Upper lobe of left lung (tissue), 4 donors: ENCODE measurements at regions not wholly inside any gene's neighbourhood (a gene's known extent, or its start where the extent isn't known, plus 50 kb on each side); places are given as distances from the start of the nearest gene placed in this dataset.

Experiments used
- EP300 ChIP-seq, 4 donors: sonication (generic); formaldehyde crosslinking; IDR thresholded peaks; one replicate each; pipeline ENCODE4 v1.5.1; 2017; ENCODE audit warnings: antibody characterized with exemption in 4 of 4, control low read depth in 2 of 4
- POLR2A ChIP-seq, 4 donors: fragments of 450-650 bp; IDR thresholded peaks; one replicate each; pipeline ENCODE4 v1.5.1; 2016 to 2017; ENCODE audit warnings: antibody characterized with exemption in 4 of 4, mild to moderate bottlenecking in 2 of 4
- POLR2AphosphoS5 ChIP-seq, 2 donors: sonication (generic); formaldehyde crosslinking; IDR thresholded peaks; one replicate each; pipeline ENCODE4 v1.5.1; 2017; ENCODE audit warnings: antibody characterized with exemption in 2 of 2
- TF ChIP-seq, protein P1 (sequence below), 6 experiments: fragments of 450-650 bp in 4 of 6; fragments of 200-600 bp in 2 of 6; sonication (generic) in 2 of 6; IDR thresholded peaks; one replicate each; pipeline ENCODE4 v1.5.1; 2016 to 2019; ENCODE audit warnings: antibody characterized with exemption in 6 of 6

DNA sequence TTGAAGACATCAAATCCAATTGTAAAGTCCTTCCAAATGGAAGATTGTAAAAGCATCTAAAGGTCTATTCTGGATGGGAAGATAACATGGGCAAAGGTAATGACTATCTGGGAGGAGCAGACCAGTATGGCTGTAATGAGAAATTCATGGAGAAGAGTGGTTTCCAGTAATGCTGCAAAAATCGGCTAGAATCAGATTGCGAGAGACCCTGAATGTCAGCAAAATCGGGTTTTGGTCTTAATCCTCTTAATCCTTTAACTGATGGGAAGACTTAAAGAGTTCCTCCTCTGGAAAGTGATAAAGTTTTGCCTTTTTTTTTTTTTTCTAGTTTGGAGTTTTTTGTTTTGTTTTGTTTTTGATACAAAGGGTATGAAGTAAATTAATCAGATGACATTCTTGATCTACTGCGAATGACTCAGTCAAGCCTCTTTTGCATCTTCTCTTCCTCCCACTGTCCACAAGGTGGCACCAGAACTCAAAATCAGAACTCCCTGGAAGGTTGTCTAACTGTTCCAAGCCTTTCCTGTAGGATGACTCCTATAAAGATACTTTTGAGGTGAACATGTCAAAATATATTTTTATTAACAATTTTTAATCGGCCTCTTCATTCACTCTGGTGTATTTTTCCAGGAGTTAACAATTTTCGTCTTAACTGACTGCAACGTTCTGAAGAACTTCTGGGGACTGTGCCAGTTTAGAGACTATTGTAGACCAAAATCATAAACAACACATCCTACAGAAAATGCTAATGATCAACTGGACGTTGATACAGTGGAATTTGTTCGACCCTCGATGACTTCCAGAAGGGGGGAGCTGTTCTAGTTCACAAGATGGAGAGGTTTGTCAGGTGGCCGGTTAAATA lies 213.3 kb upstream of the MIR17HG start:
- TF ChIP-seq, protein P1, sequence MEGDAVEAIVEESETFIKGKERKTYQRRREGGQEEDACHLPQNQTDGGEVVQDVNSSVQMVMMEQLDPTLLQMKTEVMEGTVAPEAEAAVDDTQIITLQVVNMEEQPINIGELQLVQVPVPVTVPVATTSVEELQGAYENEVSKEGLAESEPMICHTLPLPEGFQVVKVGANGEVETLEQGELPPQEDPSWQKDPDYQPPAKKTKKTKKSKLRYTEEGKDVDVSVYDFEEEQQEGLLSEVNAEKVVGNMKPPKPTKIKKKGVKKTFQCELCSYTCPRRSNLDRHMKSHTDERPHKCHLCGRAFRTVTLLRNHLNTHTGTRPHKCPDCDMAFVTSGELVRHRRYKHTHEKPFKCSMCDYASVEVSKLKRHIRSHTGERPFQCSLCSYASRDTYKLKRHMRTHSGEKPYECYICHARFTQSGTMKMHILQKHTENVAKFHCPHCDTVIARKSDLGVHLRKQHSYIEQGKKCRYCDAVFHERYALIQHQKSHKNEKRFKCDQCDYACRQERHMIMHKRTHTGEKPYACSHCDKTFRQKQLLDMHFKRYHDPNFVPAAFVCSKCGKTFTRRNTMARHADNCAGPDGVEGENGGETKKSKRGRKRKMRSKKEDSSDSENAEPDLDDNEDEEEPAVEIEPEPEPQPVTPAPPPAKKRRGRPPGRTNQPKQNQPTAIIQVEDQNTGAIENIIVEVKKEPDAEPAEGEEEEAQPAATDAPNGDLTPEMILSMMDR (IDR thresholded peaks at IDR 0.05) = peak; percentile 44 to 77 (median 70)
- TF ChIP-seq POLR2A (IDR thresholded peaks at IDR 0.05) (no peak), EP300 (IDR thresholded peaks at IDR 0.05) (no peak), POLR2AphosphoS5 (IDR thresholded peaks at IDR 0.05) (no peak)
